GM23248 (cell line): ENCODE measurements at regions not wholly inside any gene's neighbourhood (a gene's known extent, or its start where the extent isn't known, plus 50 kb on each side); places are given as distances from the start of the nearest gene placed in this dataset.

Experiments
- DNase-seq: peaks from one replicate; pipeline ENCODE4 v3.0.0-alpha.2; 2015
- H2AFZ ChIP-seq: fragments of 200-600 bp; sonication (generic); 2 replicates; pipeline ENCODE4 v1.6.1; 2016; ENCODE audit warnings: antibody characterized with exemption
- H3F3A ChIP-seq: fragments of 200-600 bp; sonication (generic); 2 replicates; pipeline ENCODE4 v1.6.1; 2016; ENCODE audit warnings: mild to moderate bottlenecking, antibody characterized with exemption, mixed run types; ENCODE audit not compliant: insufficient read depth
- H3K27ac ChIP-seq: fragments of 200-600 bp; sonication (generic); 2 replicates; pipeline ENCODE4 v1.5.1; 2016; ENCODE audit warnings: mild to moderate bottlenecking
- H3K27me3 ChIP-seq: fragments of 200-600 bp; sonication (generic); replicated peaks from 2 replicates; pipeline ENCODE4 v1.6.1; 2016; ENCODE audit warnings: mild to moderate bottlenecking; ENCODE audit not compliant: insufficient read depth
- H3K36me3 ChIP-seq: fragments of 200-600 bp; sonication (generic); 2 replicates; pipeline ENCODE4 v1.6.1; 2016; ENCODE audit warnings: low read depth, mild to moderate bottlenecking
- H3K4me1 ChIP-seq: fragments of 200-600 bp; sonication (generic); 2 replicates; pipeline ENCODE4 v1.6.1; 2016; ENCODE audit warnings: mild to moderate bottlenecking; ENCODE audit not compliant: insufficient read depth
- H3K4me2 ChIP-seq: fragments of 200-600 bp; sonication (generic); one replicate; pipeline ENCODE4 v1.6.1; 2016; ENCODE audit warnings: mild to moderate bottlenecking; ENCODE audit not compliant: unreplicated experiment
- H3K4me3 ChIP-seq: fragments of 200-600 bp; sonication (generic); 2 replicates; pipeline ENCODE4 v1.5.1; 2016; ENCODE audit warnings: mild to moderate bottlenecking
- H3K79me2 ChIP-seq: fragments of 200-600 bp; sonication (generic); 2 replicates; pipeline ENCODE4 v1.6.1; 2016; ENCODE audit warnings: mild to moderate bottlenecking; ENCODE audit not compliant: insufficient read depth
- H3K9ac ChIP-seq: fragments of 200-600 bp; sonication (generic); 2 replicates; pipeline ENCODE4 v1.6.1; 2016; ENCODE audit warnings: mild to moderate bottlenecking
- H3K9me2 ChIP-seq: fragments of 200-600 bp; sonication (generic); 2 replicates; pipeline ENCODE4 v1.6.1; 2016; ENCODE audit warnings: mixed run types, mild to moderate bottlenecking, moderate library complexity; ENCODE audit not compliant: insufficient read depth
- H3K9me3 ChIP-seq: fragments of 200-600 bp; sonication (generic); one replicate; pipeline ENCODE4 v1.6.1; 2017; ENCODE audit warnings: low read depth
- H4K20me1 ChIP-seq: fragments of 200-600 bp; sonication (generic); 2 replicates; pipeline ENCODE4 v1.6.0; 2016; ENCODE audit not compliant: insufficient read depth
- EZH2 ChIP-seq: fragments of 200-600 bp; sonication (generic); IDR thresholded peaks from 2 replicates; pipeline ENCODE4 v1.6.1; 2018; ENCODE audit warnings: antibody characterized with exemption, mild to moderate bottlenecking; ENCODE audit not compliant: insufficient read depth, poor library complexity, severe bottlenecking
- EZH2phosphoT487 ChIP-seq: fragments of 200-600 bp; sonication (generic); IDR thresholded peaks from 2 replicates; pipeline ENCODE4 v1.6.1; 2018; ENCODE audit warnings: antibody characterized with exemption, moderate library complexity, mild to moderate bottlenecking, low read depth; ENCODE audit not compliant: insufficient read depth
- WGBS, 2 experiments: methylation state at CpG; one replicate each; pipeline ENCODE4 v1.1.6; 2015 to 2017; ENCODE audit warnings: low lambda C conversion rate in 2 of 2, low coverage in 1 of 2; ENCODE audit errors: missing lambda C conversion rate in 2 of 2; 5-methylcytosine and 5-hydroxymethylcytosine counted together
- in situ Hi-C: fragments of 300-500 bp; cut with MboI; formaldehyde crosslinking; loops from 2 replicates; pipeline ENCODE4 v1.15.0; 2020

GRCh38 chr6:74749211-74750147 lies 456.4 kb downstream of the COL12A1 start:
- no peaks in the 10 kb centered on the region for H3K9me2 ChIP-seq
- H3K27ac ChIP-seq, result no peak overlapping the region
- H3K9me3 ChIP-seq, result no peaks in the 10 kb centered on the region
- no peak for DNase-seq
- no peaks in the 10 kb centered on the region for H3K36me3 ChIP-seq
- no peaks in the 10 kb centered on the region for H3K27me3 ChIP-seq
- H4K20me1 ChIP-seq, result no peaks in the 10 kb centered on the region
- in situ Hi-C loops, result no loop called here
- no peak overlapping the region for H3K4me2 ChIP-seq
- TF ChIP-seq EZH2, result no peak
- no peak for TF ChIP-seq EZH2phosphoT487
- H3K9ac ChIP-seq, result no peak overlapping the region
- H3F3A ChIP-seq, result no peaks in the 10 kb centered on the region
- no peaks in the 10 kb centered on the region for H3K79me2 ChIP-seq
- WGBS, 2 experiments, result 90 to 93% methylated on average over 10 of the region's 10 CpGs
- H3K4me1 ChIP-seq, result no peaks in the 10 kb centered on the region
- H3K4me3 ChIP-seq, result no peak overlapping the region
- H2AFZ ChIP-seq, result no peak overlapping the region

- Histone ChIP-seq H3F3A (no peaks in the 10 kb centered on the region), H3K27ac (no peak overlapping the region), H3K4me1 (no peaks in the 10 kb centered on the region), H3K27me3 (no peaks in the 10 kb centered on the region), H3K9me3 (no peaks in the 10 kb centered on the region), H3K9me2 (no peaks in the 10 kb centered on the region), H2AFZ (no peak overlapping the region; the same call in 1 of the 2 replicates), H4K20me1 (no peaks in the 10 kb centered on the region), H3K9ac (no peak overlapping the region), H3K36me3 (no peaks in the 10 kb centered on the region), H3K4me3 (no peak overlapping the region), H3K4me2 (no peak overlapping the region), H3K79me2 (no peaks in the 10 kb centered on the region)
- WGBS, 2 experiments, result 58 to 66% methylated on average over 1 of the region's 1 CpG
- no peak for DNase-seq
- TF ChIP-seq EZH2phosphoT487, result no peak
- no peak for TF ChIP-seq EZH2
- in situ Hi-C loops, result no loop called here
Observed at GRCh38 chr6:74745670-74746069, 460.2 kb downstream of the COL12A1 start.

GRCh38 chr6:74742793-74743508 lies 462.9 kb downstream of the COL12A1 start:
- no peaks in the 10 kb centered on the region for H3F3A ChIP-seq
- no peak for DNase-seq
- H3K36me3 ChIP-seq, result no peaks in the 10 kb centered on the region
- no peak overlapping the region for H3K9ac ChIP-seq
- no peak overlapping the region for H3K27ac ChIP-seq
- H4K20me1 ChIP-seq, result no peaks in the 10 kb centered on the region
- TF ChIP-seq EZH2phosphoT487 (no peak), EZH2 (no peak)
- no peaks in the 10 kb centered on the region for H3K79me2 ChIP-seq
- no peak overlapping the region for H3K4me3 ChIP-seq
- H3K27me3 ChIP-seq, result no peaks in the 10 kb centered on the region
- in situ Hi-C loops, result no loop called here
- H3K9me3 ChIP-seq, result no peaks in the 10 kb centered on the region
- H3K9me2 ChIP-seq, result no peaks in the 10 kb centered on the region
- no peaks in the 10 kb centered on the region for H3K4me1 ChIP-seq
- no peak overlapping the region for H3K4me2 ChIP-seq
- WGBS, 2 experiments, result 96 to 98% methylated on average over 3 of the region's 3 CpGs
- H2AFZ ChIP-seq, result no peak overlapping the region

GRCh38 chr6:74741646-74742045 lies 464.2 kb downstream of the COL12A1 start:
- in situ Hi-C loops, result no loop called here
- no peak for DNase-seq
- no peak overlapping the region for H3K27ac ChIP-seq
- WGBS, 2 experiments, result 27 to 33% methylated on average over 1 of the region's 1 CpG
- TF ChIP-seq EZH2phosphoT487, result no peak
- TF ChIP-seq EZH2, result no peak
- H3K9me2 ChIP-seq, result no peaks in the 10 kb centered on the region
- no peaks in the 10 kb centered on the region for H3K36me3 ChIP-seq
- no peak overlapping the region for H3K9ac ChIP-seq
- no peaks in the 10 kb centered on the region for H3K4me1 ChIP-seq
- H3K79me2 ChIP-seq, result no peaks in the 10 kb centered on the region
- H3F3A ChIP-seq, result no peaks in the 10 kb centered on the region
- H3K4me3 ChIP-seq, result no peak overlapping the region
- no peaks in the 10 kb centered on the region for H3K9me3 ChIP-seq
- no peaks in the 10 kb centered on the region for H4K20me1 ChIP-seq
- no peak overlapping the region for H3K4me2 ChIP-seq
- H2AFZ ChIP-seq, result no peak overlapping the region
- H3K27me3 ChIP-seq, result no peaks in the 10 kb centered on the region
